T-cell (primary cell): ENCODE measurements at regions not wholly inside any gene's neighbourhood (a gene's known extent, or its start where the extent isn't known, plus 50 kb on each side); places are given as distances from the start of the nearest gene placed in this dataset.

Experiments
- ATAC-seq, 4 experiments: fragments of 200-7000 bp in 3 of 4; fragments of 150-1000 bp in 1 of 4; cut with Tn5 transposase; replicated peaks in 1 of 4; 1 replicate in 3 of 4; 2 replicates in 1 of 4; pipeline ENCODE4 v1.10.0; 2021; ENCODE audit warnings: moderate library complexity in 3 of 4, mild to moderate bottlenecking in 2 of 4, moderate number of reproducible peaks in 1 of 4
- CTCF ChIA-PET, 2 donors: fragments of 300-600 bp; sonication (Branson Sonifier 250); formaldehyde crosslinking; loops; one replicate each; lab custom pipeline; 2022; ENCODE audit warnings: antibody characterized with exemption in 2 of 2; lab: Charles Lee
- POLR2A ChIA-PET, 2 donors: fragments of 300-600 bp; sonication (Branson Sonifier 250); formaldehyde crosslinking; loops; one replicate each; lab custom pipeline; 2022; ENCODE audit warnings: antibody characterized with exemption in 2 of 2; lab: Charles Lee
- DNase-seq, 35 experiments: peaks; one replicate each; pipeline versions ENCODE4 v3.0.0 to v3.0.0-alpha.2; 2013 to 2023
- H3K27ac ChIP-seq: one replicate; pipeline ENCODE4 v1.5.1; 2013; ENCODE audit warnings: low read length
- H3K27me3 ChIP-seq, 2 experiments: replicated peaks in 1 of 2; 1 replicate in 1 of 2; 2 replicates in 1 of 2; pipeline versions ENCODE4 v1.6.1 to v1.7.0; 2013; ENCODE audit warnings: low read length in 1 of 2, mixed read lengths in 1 of 2; ENCODE audit not compliant: control insufficient read depth in 2 of 2, insufficient read depth in 2 of 2; ENCODE audit errors: extremely low read depth in 1 of 2
- H3K36me3 ChIP-seq, 2 donors: 1 replicate in 1 of 2; 2 replicates in 1 of 2; pipeline versions ENCODE4 v1.6.1 to v1.7.0; 2013; ENCODE audit warnings: low read length in 1 of 2; ENCODE audit not compliant: control insufficient read depth in 2 of 2, insufficient read depth in 1 of 2; ENCODE audit errors: extremely low read depth in 1 of 2
- H3K4me1 ChIP-seq, 2 experiments: 1 replicate in 1 of 2; 2 replicates in 1 of 2; pipeline versions ENCODE4 v1.6.1 to v1.7.0; 2013; ENCODE audit warnings: low read length in 2 of 2, mixed read lengths in 1 of 2; ENCODE audit not compliant: insufficient read depth in 2 of 2, control insufficient read depth in 1 of 2; ENCODE audit errors: extremely low read depth in 1 of 2
- H3K4me3 ChIP-seq, 2 donors: 1 replicate in 1 of 2; 2 replicates in 1 of 2; pipeline versions ENCODE4 v1.5.1 to v1.7.0; 2013; ENCODE audit warnings: mild to moderate bottlenecking in 2 of 2, low read length in 1 of 2, moderate library complexity in 1 of 2; ENCODE audit not compliant: control insufficient read depth in 1 of 2; ENCODE audit errors: extremely low read depth in 1 of 2
- H3K9me3 ChIP-seq: 2 replicates; pipeline ENCODE4 v1.7.0; 2013
- H3K27ac Mint-ChIP-seq, 2 donors: one replicate each; pipeline ENCODE4 v1.8.0; 2020 to 2021; ENCODE audit warnings: mild to moderate bottlenecking in 2 of 2, mixed read lengths in 2 of 2
- H3K27me3 Mint-ChIP-seq, 2 donors: one replicate each; pipeline ENCODE4 v1.8.0; 2021 to 2022; ENCODE audit warnings: mixed read lengths in 2 of 2
- H3K36me3 Mint-ChIP-seq: one replicate; pipeline ENCODE4 v1.8.0; 2021; ENCODE audit warnings: mixed read lengths
- H3K4me1 Mint-ChIP-seq, 3 donors: one replicate each; pipeline ENCODE4 v1.8.0; 2020 to 2022; ENCODE audit warnings: mixed read lengths in 3 of 3, mild to moderate bottlenecking in 1 of 3
- H3K4me3 Mint-ChIP-seq, 3 donors: one replicate each; pipeline ENCODE4 v1.8.0; 2020 to 2022; ENCODE audit warnings: mild to moderate bottlenecking in 3 of 3, mixed read lengths in 3 of 3, moderate library complexity in 3 of 3
- H3K9me3 Mint-ChIP-seq, 3 donors: one replicate each; pipeline ENCODE4 v1.8.0; 2020 to 2022; ENCODE audit warnings: mixed read lengths in 3 of 3
- WGBS: methylation state at CpG from one replicate; pipeline ENCODE4 v1.1.5; 2013; ENCODE audit warnings: missing lambda C conversion rate; ENCODE audit not compliant: insufficient coverage; 5-methylcytosine and 5-hydroxymethylcytosine counted together

DNA sequence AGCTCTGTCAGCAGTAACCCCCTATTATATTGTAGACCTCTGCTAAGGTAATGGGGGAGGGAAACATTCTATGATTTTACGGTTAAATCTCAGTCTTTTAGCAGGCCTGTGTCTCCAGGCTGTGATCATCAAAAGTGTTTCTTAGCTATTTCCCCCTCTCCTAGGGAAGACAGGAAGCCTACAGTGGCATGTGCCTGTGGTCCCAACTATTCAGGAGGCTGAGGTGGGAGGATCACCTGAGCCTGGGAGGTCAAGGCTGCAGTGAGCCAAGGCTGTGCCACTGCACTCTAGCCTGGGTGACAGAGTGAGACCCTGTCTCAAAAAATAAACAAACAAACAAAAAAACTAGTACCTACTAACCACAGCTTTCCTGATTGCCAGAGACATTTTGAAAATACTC is 67.9 kb downstream of the DNAAF9 start:
- Histone ChIP-seq H3K4me3 (no peak overlapping the region), H3K36me3 (peaks cover 0 to 9% of the 10 kb centered on the region in 2 donors), H3K27me3 (no peaks in the 10 kb centered on the region), H3K27ac (no peak overlapping the region), H3K4me1 (no peaks in the 10 kb centered on the region), H3K9me3 (no peaks in the 10 kb centered on the region)
- Mint-ChIP-seq H3K9me3 (no peaks in the 10 kb centered on the region), H3K4me1 (no peaks in the 10 kb centered on the region), H3K27me3 (no peaks in the 10 kb centered on the region), H3K27ac (no peak overlapping the region), H3K36me3 (peaks cover 29% of the 10 kb centered on the region), H3K4me3 (no peak overlapping the region)
- no peak for DNase-seq
- WGBS: no CpG with 5 or more reads among the region's 1 CpG
- ATAC-seq: no peak
- ChIA-PET CTCF (no interaction called here), POLR2A (interaction anchor here in 1 of 2 donors (0.6 kb wide), 1 partner anchor 10 kb away, joined by 3 read pairs; no protein-coding TSS in a partner anchor)

DNA sequence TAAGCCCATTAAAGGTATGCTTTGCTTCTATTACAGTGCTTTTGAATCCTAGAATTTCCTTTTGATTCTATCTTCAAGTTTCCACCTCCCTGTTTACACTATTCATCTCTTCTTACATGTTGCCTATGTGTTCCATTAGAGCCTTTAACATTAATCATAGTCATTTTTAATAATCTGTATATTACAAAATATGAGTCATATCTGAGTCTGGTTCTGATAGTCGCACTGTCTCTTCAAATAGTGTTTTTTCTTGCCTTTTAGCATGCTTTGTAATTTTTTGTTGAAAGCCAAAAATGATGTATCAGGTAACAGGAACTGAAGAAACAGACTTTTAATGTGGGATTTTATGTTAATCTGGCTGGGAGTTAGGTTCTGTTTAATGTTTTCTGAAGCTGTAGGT is 68.4 kb downstream of the DNAAF9 start:
- Histone ChIP-seq H3K27ac (no peak overlapping the region), H3K27me3 (no peaks in the 10 kb centered on the region), H3K4me3 (no peak overlapping the region), H3K9me3 (no peaks in the 10 kb centered on the region), H3K4me1 (no peaks in the 10 kb centered on the region), H3K36me3 (peaks cover 0 to 9% of the 10 kb centered on the region in 2 donors)
- ChIA-PET CTCF (no interaction called here), POLR2A (interaction anchor here in 1 of 2 donors (0.6 kb wide), 1 partner anchor 10 kb away, joined by 3 read pairs; no protein-coding TSS in a partner anchor)
- WGBS: no CpG with 5 or more reads among the region's 1 CpG
- ATAC-seq (no peak), DNase-seq (no peak)
- Mint-ChIP-seq H3K4me3 (no peak overlapping the region), H3K36me3 (peaks cover 34% of the 10 kb centered on the region), H3K27me3 (no peaks in the 10 kb centered on the region), H3K4me1 (no peaks in the 10 kb centered on the region), H3K27ac (no peak overlapping the region), H3K9me3 (no peaks in the 10 kb centered on the region)

DNA sequence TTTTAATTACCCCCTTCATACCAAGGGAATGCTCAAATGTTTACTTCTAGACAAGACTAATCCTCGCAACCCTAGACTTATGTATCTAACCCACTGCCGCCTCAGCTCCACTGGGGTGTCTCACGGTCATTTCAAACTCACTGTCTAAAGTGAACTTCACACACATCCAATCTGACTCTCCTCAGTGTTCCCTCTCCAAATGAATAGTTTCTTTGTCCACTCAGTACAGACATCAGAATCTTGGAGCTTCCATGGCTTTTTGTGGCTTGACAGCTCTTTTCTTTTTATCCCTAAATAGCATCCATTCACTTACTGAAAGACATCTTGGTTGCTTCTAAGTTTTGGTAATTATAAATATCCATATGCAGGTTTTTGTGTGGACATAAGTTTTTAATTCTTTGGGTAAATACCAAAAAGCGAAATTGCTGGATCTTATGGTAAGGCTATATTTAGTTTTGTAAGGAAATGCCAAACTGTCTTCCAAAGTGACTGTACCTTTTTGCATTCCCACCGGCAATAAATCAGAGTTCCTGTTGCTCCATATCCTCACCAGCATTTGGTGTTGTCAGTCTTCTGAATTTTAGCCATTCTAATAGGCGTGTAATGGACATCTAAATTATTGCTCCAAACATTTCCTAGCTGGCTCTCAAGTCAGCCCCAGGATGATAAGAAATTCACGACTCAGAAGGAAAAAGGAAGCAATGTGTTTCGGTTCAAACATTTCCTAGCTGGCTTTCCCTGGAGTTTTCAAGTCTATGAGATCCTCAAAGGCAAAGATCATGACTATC is 73.1 kb downstream of the DNAAF9 start:
- H3K27ac ChIP-seq: no peak overlapping the region
- H3K36me3 ChIP-seq: peaks cover 0 to 12% of the 10 kb centered on the region in 2 donors
- Mint-ChIP-seq H3K27ac (no peak overlapping the region), H3K9me3 (no peaks in the 10 kb centered on the region), H3K36me3 (peaks cover 32% of the 10 kb centered on the region), H3K27me3 (no peaks in the 10 kb centered on the region), H3K4me3 (no peak overlapping the region), H3K4me1 (peaks cover under 1 to 18% (median 9%) of the 10 kb centered on the region in 3 donors)
- ChIA-PET CTCF (no interaction called here), POLR2A (interaction anchor here in 1 of 2 donors (0.6 kb wide), 1 partner anchor 15 kb away, joined by 4 read pairs; no protein-coding TSS in a partner anchor)
- WGBS: 98% methylated on average over 6 of the region's 8 CpGs
- no peak for DNase-seq
- H3K27me3 ChIP-seq: no peaks in the 10 kb centered on the region
- no peaks in the 10 kb centered on the region for H3K9me3 ChIP-seq
- no peak for ATAC-seq
- peaks cover 0 to 5% of the 10 kb centered on the region in 2 experiments for H3K4me1 ChIP-seq
- no peak overlapping the region for H3K4me3 ChIP-seq

DNA sequence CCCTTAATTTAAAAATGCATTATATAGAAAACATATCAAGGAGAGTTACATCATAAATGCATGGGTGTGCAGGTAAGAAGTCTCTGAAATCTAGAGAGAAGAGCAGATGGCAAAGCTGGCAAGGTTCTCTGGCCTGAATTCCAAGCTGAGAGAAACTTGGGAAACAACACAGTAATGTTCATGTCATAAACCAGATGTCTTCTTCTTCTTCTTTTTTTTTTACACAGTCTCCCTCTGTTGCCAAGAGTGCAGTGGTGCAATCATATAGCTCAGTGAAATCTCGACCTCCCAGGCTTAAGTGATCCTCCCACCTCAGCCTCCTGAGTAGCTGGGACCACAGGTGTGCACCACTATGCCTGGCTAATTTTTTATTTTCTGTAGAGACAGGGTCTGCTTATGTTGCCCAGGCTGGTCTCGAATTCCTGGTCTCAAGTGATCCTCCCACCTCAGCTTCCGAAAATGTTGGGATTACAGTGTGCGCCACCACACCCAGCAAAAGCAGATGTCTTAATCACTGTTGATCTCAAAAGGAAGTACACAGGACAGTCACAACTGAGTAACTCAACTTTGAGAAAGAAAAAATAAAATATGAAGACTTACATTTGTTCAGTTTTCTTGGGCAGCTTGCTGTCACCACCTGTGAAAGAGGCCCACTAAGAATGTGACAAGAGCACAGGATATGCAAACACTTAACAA is 77.3 kb downstream of the DNAAF9 start:
- Histone ChIP-seq H3K27ac (no peak overlapping the region), H3K36me3 (peaks cover 0 to 6% of the 10 kb centered on the region in 2 donors), H3K4me3 (no peak overlapping the region), H3K9me3 (no peaks in the 10 kb centered on the region), H3K27me3 (no peaks in the 10 kb centered on the region), H3K4me1 (peaks cover 13 to 17% of the 10 kb centered on the region in 2 experiments)
- no peaks in the 10 kb centered on the region for H3K9me3 Mint-ChIP-seq
- DNase-seq (no peak), ATAC-seq (no peak)
- CTCF ChIA-PET: no interaction called here
- no peaks in the 10 kb centered on the region for H3K27me3 Mint-ChIP-seq
- peak overlapping the region; percentile 49 to 58 for H3K27ac Mint-ChIP-seq
- 83% methylated on average over 3 of the region's 4 CpGs for WGBS
- H3K4me3 Mint-ChIP-seq: no peak overlapping the region
- POLR2A ChIA-PET: no interaction called here
- H3K36me3 Mint-ChIP-seq: peaks cover 24% of the 10 kb centered on the region
- peaks cover 16 to 41% (median 24%) of the 10 kb centered on the region in 3 donors for H3K4me1 Mint-ChIP-seq

DNA sequence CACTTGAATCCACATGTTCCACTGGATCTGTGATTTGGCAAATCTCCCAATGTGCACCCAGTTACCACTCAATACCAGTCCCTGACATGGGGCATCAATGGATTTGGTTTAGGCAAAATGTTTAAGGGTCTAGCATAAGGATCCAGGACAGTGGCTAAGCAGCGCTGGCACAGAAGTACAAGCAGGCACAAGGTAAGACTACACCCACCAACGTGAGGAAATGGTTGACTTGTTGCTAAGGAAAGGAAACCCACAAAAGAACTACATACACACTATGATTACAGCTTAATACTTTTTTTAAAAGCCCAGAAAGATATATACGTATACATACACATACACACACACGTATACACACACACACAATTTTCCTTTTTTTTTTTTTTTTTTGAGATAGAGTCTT is 79.0 kb downstream of the DNAAF9 start:
- peak overlapping the region; percentile 45 to 66 for H3K27ac Mint-ChIP-seq
- H3K36me3 ChIP-seq: peaks cover 0 to 5% of the 10 kb centered on the region in 2 donors
- H3K4me1 ChIP-seq: peaks cover 13 to 19% of the 10 kb centered on the region in 2 experiments
- peaks cover 18% of the 10 kb centered on the region for H3K36me3 Mint-ChIP-seq
- H3K9me3 Mint-ChIP-seq: no peaks in the 10 kb centered on the region
- ChIA-PET CTCF (interaction anchor here (0.6 to 0.7 kb wide), 3 partner anchors 12 to 346 kb away, joined by 4 to 11 read pairs (median 7); no protein-coding TSS in a partner anchor), POLR2A (no interaction called here)
- H3K4me3 Mint-ChIP-seq: peak overlapping the region in 2 of 3 donors; percentile 22 to 60
- H3K4me3 ChIP-seq: no peak overlapping the region
- H3K4me1 Mint-ChIP-seq: peaks cover 18 to 47% (median 24%) of the 10 kb centered on the region in 3 donors
- ATAC-seq (peak; percentile 60 to 92 (median 82)), DNase-seq (peak in 3 of 35 experiments; percentile 4 to 37 (median 4))
- H3K27ac ChIP-seq: no peak overlapping the region
- no peaks in the 10 kb centered on the region for H3K9me3 ChIP-seq
- H3K27me3 ChIP-seq: no peaks in the 10 kb centered on the region
- no CpG with 5 or more reads among the region's 4 CpGs for WGBS
- no peaks in the 10 kb centered on the region for H3K27me3 Mint-ChIP-seq

DNA sequence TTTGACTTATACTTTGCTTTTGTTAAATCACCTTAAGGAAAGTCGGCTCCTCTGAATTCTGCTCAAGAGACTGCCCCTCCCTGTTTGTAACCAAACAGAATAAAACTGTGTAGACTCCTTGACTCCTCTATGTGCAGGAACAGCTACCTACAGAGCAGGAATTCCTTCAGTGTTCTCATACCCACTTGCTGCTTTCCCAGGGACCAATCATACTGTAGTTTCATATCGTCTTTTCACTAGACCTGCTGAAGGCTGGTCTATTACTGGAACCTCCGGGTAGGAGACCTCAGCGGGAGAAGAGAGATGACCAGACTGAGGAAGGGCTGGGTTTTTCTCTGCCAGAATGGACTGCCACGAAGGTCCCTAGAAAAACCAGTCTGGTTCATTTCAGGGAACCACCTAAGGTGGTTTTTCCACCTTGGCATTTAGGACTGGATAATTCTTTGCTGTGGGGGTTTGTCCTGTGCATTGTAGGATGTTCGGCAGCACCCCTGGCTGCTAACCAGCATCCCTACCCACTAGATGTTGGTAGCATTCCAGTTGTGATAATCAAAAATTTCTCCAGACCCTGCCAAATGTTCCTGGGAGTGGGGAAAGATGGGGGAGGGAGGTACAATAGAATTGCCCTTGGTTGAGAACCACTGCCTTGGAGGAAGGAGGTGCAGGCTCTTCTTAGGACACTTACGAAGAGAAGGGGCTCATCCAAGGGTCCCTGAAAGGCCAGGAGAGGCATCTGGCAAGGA is 80.5 kb downstream of the DNAAF9 start:
- Histone ChIP-seq H3K9me3 (no peaks in the 10 kb centered on the region), H3K27ac (no peak overlapping the region), H3K4me1 (peaks cover 13 to 22% of the 10 kb centered on the region in 2 experiments), H3K36me3 (peaks cover 0 to 5% of the 10 kb centered on the region in 2 donors), H3K27me3 (no peaks in the 10 kb centered on the region), H3K4me3 (no peak overlapping the region)
- H3K27me3 Mint-ChIP-seq: no peaks in the 10 kb centered on the region
- no peak for DNase-seq
- H3K27ac Mint-ChIP-seq: no peak overlapping the region
- H3K36me3 Mint-ChIP-seq: peaks cover 19% of the 10 kb centered on the region
- POLR2A ChIA-PET: no interaction called here
- H3K9me3 Mint-ChIP-seq: no peaks in the 10 kb centered on the region
- CTCF ChIA-PET: no interaction called here
- no peak overlapping the region for H3K4me3 Mint-ChIP-seq
- WGBS: 94% methylated on average over 5 of the region's 7 CpGs
- ATAC-seq: no peak
- peaks cover 22 to 49% (median 24%) of the 10 kb centered on the region in 3 donors for H3K4me1 Mint-ChIP-seq
